A549 (cell line): ENCODE measurements at regions not wholly inside any gene's neighbourhood (a gene's known extent, or its start where the extent isn't known, plus 50 kb on each side); places are given as distances from the start of the nearest gene placed in this dataset.

Source experiments
- ATAC-seq, 2 experiments: fragments of 200-7000 bp in 1 of 2; fragments of >200 bp in 1 of 2; cut with Nextera tagmentation in 1 of 2; cut with Tn5 transposase in 1 of 2; 3 replicates each; pipeline versions ENCODE4 v1.8.0 to v1.9.1; 2018 to 2020; ENCODE audit warnings: mild to moderate bottlenecking in 1 of 2, moderate library complexity in 1 of 2
- CTCF ChIA-PET: fragments of 300-600 bp; sonication (Branson Sonifier 250); formaldehyde crosslinking; extraction: SDS; loops from one replicate; lab custom pipeline; 2021; ENCODE audit warnings: antibody characterized with exemption, inconsistent platforms; lab: Yijun Ruan, JAX
- POLR2A ChIA-PET: fragments of 350-600 bp; formaldehyde crosslinking; extraction: SDS; loops from one replicate; lab custom pipeline; 2021; ENCODE audit warnings: antibody characterized with exemption, inconsistent platforms; lab: Yijun Ruan, JAX
- DNase-seq, 2 experiments: peaks; one replicate each; pipeline versions ENCODE4 v3.0.0 to v3.0.0-alpha.2; 2011 to 2016; ENCODE audit warnings: low read depth in 1 of 2, low spot score in 1 of 2
- FAIRE-seq: peaks from 2 replicates; lab custom pipeline; 2011; peaks lifted over from hg19 to GRCh38; lab: Jason Lieb, UNC
- H3K27ac ChIP-seq, 2 experiments: fragments of >200 bp; sonication (Bioruptor Twin); formaldehyde crosslinking; 3 replicates each; pipeline ENCODE4 v1.5.1; 2016 to 2017
- H3K4me1 ChIP-seq: fragments of >200 bp; sonication (Bioruptor Twin); formaldehyde crosslinking; 3 replicates; pipeline ENCODE4 v1.6.1; 2016
- H3K4me2 ChIP-seq: fragments of >200 bp; sonication (Bioruptor Twin); formaldehyde crosslinking; 3 replicates; pipeline ENCODE4 v1.6.1; 2016
- H3K4me3 ChIP-seq: fragments of >200 bp; sonication (Bioruptor Twin); formaldehyde crosslinking; 3 replicates; pipeline ENCODE4 v1.5.1; 2016
- H3K9me3 ChIP-seq: fragments of >200 bp; sonication (Bioruptor Twin); formaldehyde crosslinking; 3 replicates; pipeline ENCODE4 v1.6.1; 2016
- CBX2 ChIP-seq: fragments of 200-600 bp; sonication (generic); IDR thresholded peaks from 2 replicates; pipeline ENCODE4 v1.6.1; 2016; ENCODE audit warnings: low read depth, mild to moderate bottlenecking, borderline replicate concordance
- FOXS1 ChIP-seq: fragments of 250-450 bp; sonication (Bioruptor Pico); IDR thresholded peaks from 2 replicates; pipeline ENCODE4 v1.5.0; 2020; ENCODE audit warnings: mild to moderate bottlenecking, moderate library complexity
- GATA3 ChIP-seq: IDR thresholded peaks from 2 replicates; pipeline ENCODE4 v1.6.1; 2012; ENCODE audit warnings: borderline replicate concordance
- HDAC2 ChIP-seq: fragments of 200-600 bp; sonication (generic); IDR thresholded peaks from 2 replicates; pipeline ENCODE4 v1.6.1; 2016
- HEYL ChIP-seq: fragments of 250-450 bp; sonication (Bioruptor Pico); IDR thresholded peaks from 2 replicates; pipeline ENCODE4 v1.8.0; 2021; ENCODE audit warnings: mild to moderate bottlenecking, moderate library complexity
- HOXA7 ChIP-seq: fragments of 250-450 bp; sonication (Bioruptor Pico); IDR thresholded peaks from 2 replicates; pipeline ENCODE4 v1.5.0; 2020; ENCODE audit warnings: mild to moderate bottlenecking, moderate library complexity
- JUN ChIP-seq, 2 experiments: fragments of >200 bp; sonication (Bioruptor Twin); formaldehyde crosslinking; IDR thresholded peaks; 2 replicates in 1 of 2; 3 replicates in 1 of 2; pipeline ENCODE4 v1.6.1; 2016 to 2017
- MAFK ChIP-seq: fragments of 450-650 bp; IDR thresholded peaks from 2 replicates; pipeline ENCODE4 v1.6.1; 2014; ENCODE audit not compliant: partially characterized antibody
- NR3C1 ChIP-seq: fragments of >200 bp; sonication (Bioruptor Twin); formaldehyde crosslinking; IDR thresholded peaks from 3 replicates; pipeline ENCODE4 v1.6.1; 2017
- PHF8 ChIP-seq: fragments of 200-600 bp; sonication (generic); IDR thresholded peaks from 2 replicates; pipeline ENCODE4 v1.6.1; 2016; ENCODE audit warnings: low read depth, mild to moderate bottlenecking, antibody characterized with exemption, moderate library complexity, borderline replicate concordance
- RARB ChIP-seq: fragments of 250-450 bp; sonication (Bioruptor Pico); IDR thresholded peaks from 2 replicates; pipeline ENCODE4 v1.8.0; 2021; ENCODE audit warnings: mild to moderate bottlenecking, moderate library complexity
- RCOR1 ChIP-seq: fragments of 150-350 bp; IDR thresholded peaks from 2 replicates; pipeline ENCODE4 v1.6.1; 2014; ENCODE audit warnings: antibody characterized with exemption, low read length, low read depth
- TFCP2L1 ChIP-seq: fragments of 250-450 bp; sonication (Bioruptor Pico); IDR thresholded peaks from 2 replicates; pipeline ENCODE4 v1.5.0; 2021; ENCODE audit warnings: mild to moderate bottlenecking
- ZFP36 ChIP-seq: fragments of 450-650 bp; IDR thresholded peaks from 2 replicates; pipeline ENCODE4 v1.6.1; 2014; ENCODE audit warnings: borderline replicate concordance; ENCODE audit not compliant: partially characterized antibody
- ZSCAN20 ChIP-seq: fragments of 250-450 bp; sonication (Bioruptor Pico); IDR thresholded peaks from 2 replicates; pipeline ENCODE4 v1.8.0; 2022; ENCODE audit warnings: mild to moderate bottlenecking, moderate library complexity
- whole genome bisulfite sequencing: methylation state at CpG from one replicate; pipeline ENCODE4 v1.1.6; 2017; ENCODE audit errors: missing lambda C conversion rate; 5-methylcytosine and 5-hydroxymethylcytosine counted together
- TF ChIP-seq, protein P1 (sequence below): fragments of 450-650 bp; IDR thresholded peaks from 2 replicates; pipeline ENCODE4 v1.6.1; 2014; ENCODE audit warnings: antibody characterized with exemption
- TF ChIP-seq, protein P2 (sequence below): IDR thresholded peaks from 2 replicates; pipeline ENCODE4 v1.6.1; 2012; ENCODE audit warnings: low read depth, borderline replicate concordance
- TF ChIP-seq, protein P3 (sequence below): IDR thresholded peaks from 2 replicates; pipeline ENCODE4 v1.6.1; 2012
- TF ChIP-seq, protein P4 (sequence below): fragments of 250-450 bp; sonication (Bioruptor Pico); IDR thresholded peaks from 2 replicates; pipeline ENCODE4 v1.5.0; 2020; ENCODE audit warnings: low read depth, mild to moderate bottlenecking, moderate library complexity

DNA sequence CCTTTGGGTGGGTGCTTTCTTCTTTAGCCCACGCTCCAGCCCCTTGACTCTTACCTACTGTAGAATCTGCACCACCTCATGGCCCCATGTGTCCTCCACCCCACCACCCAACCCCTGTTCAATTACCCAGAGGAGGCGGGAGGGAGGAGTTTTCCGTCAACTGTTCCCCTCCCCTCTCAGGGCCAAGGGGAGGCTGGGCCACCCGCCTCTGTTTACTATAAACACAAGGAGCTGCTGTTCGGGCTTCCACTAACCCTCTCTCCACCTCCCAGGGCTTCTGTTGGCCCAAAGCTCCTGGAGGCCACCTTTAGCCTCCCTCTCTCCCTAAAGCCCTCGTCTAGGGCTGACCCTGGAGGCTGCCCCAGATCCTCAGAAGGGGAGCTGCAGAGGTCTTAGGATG is 59.2 kb downstream of the FOXI1 start (continued):
- TF ChIP-seq HOXA7 (CRISPR knock-in tag): no peak
- TF ChIP-seq, all 56 proteins: peak for 0

DNA sequence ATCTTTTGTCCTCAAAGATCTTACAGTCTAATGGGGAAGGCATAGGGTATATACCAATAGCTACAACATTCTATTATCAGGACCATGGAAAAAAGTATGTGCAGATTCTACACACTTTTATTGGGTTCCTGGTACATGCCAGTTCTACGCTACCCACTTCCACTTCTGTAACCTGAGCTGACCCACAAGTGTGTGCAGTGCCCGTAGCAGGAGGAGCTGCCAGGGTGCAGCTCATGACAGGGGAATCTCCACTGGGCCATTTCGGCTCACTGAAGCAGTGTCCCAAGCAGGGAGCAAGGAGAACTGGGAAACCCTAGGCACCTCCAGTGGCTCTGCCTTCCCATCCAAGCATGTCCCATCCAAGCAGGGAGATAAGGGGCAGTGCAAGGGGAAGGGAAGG is 60.4 kb downstream of the FOXI1 start:
- ATAC-seq (no peak), FAIRE-seq (no peak), DNase-seq (no peak)
- TF ChIP-seq ZFP36 (no peak), ZSCAN20 (CRISPR knock-in tag) (no peak)
- TF ChIP-seq, protein P1, sequence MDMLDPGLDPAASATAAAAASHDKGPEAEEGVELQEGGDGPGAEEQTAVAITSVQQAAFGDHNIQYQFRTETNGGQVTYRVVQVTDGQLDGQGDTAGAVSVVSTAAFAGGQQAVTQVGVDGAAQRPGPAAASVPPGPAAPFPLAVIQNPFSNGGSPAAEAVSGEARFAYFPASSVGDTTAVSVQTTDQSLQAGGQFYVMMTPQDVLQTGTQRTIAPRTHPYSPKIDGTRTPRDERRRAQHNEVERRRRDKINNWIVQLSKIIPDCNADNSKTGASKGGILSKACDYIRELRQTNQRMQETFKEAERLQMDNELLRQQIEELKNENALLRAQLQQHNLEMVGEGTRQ: no peak
- ChIA-PET POLR2A (no interaction called here), CTCF (interaction anchor here (0.6 to 5.0 kb wide), 4 partner anchors 12 to 60 kb away, joined by 3 to 32 read pairs (median 4); no protein-coding TSS in a partner anchor)
- Histone ChIP-seq H3K9me3 (no peaks in the 10 kb centered on the region), H3K27ac (no peak overlapping the region), H3K4me1 (no peaks in the 10 kb centered on the region), H3K4me3 (no peak overlapping the region), H3K4me2 (no peak overlapping the region)
- 90% methylated on average over 3 of the region's 3 CpGs for WGBS

DNA sequence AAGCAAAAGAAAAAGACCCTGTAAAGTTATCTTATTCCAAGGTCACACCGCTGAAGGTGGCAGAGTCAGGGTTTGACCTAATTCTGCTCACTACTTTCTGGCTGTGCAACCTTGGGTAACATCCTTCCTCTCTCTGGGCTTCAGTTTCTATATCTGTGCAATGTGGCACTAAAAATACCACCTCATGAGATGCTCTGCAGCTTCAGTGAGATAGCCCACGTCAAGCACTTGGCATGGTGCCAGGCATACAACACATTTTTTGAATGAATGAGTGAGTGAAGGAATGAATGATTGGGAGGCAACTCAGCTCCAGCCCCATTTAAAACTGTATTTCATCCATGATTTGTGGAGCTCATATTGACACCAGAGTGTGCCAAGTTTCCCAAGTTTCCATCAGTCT is 62.3 kb downstream of the FOXI1 start:
- H3K4me1 ChIP-seq: peaks cover 4% of the 10 kb centered on the region

DNA sequence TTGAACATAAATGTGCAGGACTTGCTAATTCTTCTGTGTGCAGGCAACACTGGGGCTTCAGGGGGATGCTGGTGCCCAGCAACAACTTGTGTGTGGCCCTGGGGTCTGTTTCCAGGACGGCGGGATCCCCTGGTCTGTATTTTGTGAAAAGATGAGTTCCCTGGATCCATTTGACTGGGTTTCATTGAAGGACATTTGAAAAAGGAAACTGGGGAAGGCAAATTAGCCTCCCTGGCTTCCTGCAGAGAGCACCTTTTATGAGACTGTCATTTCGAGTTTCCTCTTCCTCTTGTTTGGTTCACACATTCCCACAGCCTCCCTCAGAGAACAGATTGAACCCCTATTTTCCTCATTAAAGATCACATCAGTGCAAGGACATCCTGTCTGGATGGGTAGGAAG is 63.1 kb downstream of the FOXI1 start:
- Histone ChIP-seq H3K9me3 (no peaks in the 10 kb centered on the region), H3K4me1 (peaks cover 12% of the 10 kb centered on the region), H3K27ac (no peak overlapping the region), H3K4me3 (no peak overlapping the region), H3K4me2 (no peak overlapping the region)
- POLR2A ChIA-PET: no interaction called here
- FAIRE-seq (no peak), ATAC-seq (no peak), DNase-seq (no peak)
- CTCF ChIA-PET: interaction anchor here (2.6 to 5.0 kb wide), 2 partner anchors 15 to 68 kb away, joined by 11 to 32 read pairs; no protein-coding TSS in a partner anchor
- TF ChIP-seq RCOR1 (no peak), CBX2 (no peak), ZSCAN20 (CRISPR knock-in tag) (no peak), JUN (IDR thresholded peaks at IDR 0.05) (no peak), GATA3 (no peak), HOXA7 (CRISPR knock-in tag) (no peak), HDAC2 (no peak), NR3C1 (no peak), HEYL (no peak), FOXS1 (CRISPR knock-in tag) (no peak)
- TF ChIP-seq, protein P2, sequence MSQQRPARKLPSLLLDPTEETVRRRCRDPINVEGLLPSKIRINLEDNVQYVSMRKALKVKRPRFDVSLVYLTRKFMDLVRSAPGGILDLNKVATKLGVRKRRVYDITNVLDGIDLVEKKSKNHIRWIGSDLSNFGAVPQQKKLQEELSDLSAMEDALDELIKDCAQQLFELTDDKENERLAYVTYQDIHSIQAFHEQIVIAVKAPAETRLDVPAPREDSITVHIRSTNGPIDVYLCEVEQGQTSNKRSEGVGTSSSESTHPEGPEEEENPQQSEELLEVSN: no peak
- WGBS: 83% methylated on average over 3 of the region's 3 CpGs

More for the DNA sequence above, 62.3 kb downstream of the FOXI1 start:
- no peak for ATAC-seq
- no peak for FAIRE-seq
- Histone ChIP-seq H3K4me2 (no peak overlapping the region), H3K27ac (no peak overlapping the region)
- CTCF ChIA-PET: interaction anchor here (0.9 to 5.0 kb wide), 3 partner anchors 11 to 67 kb away, joined by 3 to 32 read pairs (median 11); no protein-coding TSS in a partner anchor
- DNase-seq: no peak
- TF ChIP-seq PHF8: no peak
- no peak for TF ChIP-seq ZSCAN20 (CRISPR knock-in tag)
- TF ChIP-seq, protein P3, sequence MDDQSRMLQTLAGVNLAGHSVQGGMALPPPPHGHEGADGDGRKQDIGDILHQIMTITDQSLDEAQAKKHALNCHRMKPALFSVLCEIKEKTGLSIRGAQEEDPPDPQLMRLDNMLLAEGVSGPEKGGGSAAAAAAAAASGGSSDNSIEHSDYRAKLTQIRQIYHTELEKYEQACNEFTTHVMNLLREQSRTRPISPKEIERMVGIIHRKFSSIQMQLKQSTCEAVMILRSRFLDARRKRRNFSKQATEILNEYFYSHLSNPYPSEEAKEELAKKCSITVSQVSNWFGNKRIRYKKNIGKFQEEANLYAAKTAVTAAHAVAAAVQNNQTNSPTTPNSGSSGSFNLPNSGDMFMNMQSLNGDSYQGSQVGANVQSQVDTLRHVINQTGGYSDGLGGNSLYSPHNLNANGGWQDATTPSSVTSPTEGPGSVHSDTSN: no peak
- TF ChIP-seq RARB (CRISPR knock-in tag): no peak
- TF ChIP-seq, protein P4, sequence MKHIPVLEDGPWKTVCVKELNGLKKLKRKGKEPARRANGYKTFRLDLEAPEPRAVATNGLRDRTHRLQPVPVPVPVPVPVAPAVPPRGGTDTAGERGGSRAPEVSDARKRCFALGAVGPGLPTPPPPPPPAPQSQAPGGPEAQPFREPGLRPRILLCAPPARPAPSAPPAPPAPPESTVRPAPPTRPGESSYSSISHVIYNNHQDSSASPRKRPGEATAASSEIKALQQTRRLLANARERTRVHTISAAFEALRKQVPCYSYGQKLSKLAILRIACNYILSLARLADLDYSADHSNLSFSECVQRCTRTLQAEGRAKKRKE (CRISPR knock-in tag): no peak
- TF ChIP-seq TFCP2L1 (CRISPR knock-in tag): no peak
- no peak for TF ChIP-seq MAFK
- no peak for TF ChIP-seq HDAC2
- TF ChIP-seq, all 56 proteins: peak for 0
- POLR2A ChIA-PET: no interaction called here
- Histone ChIP-seq H3K4me3 (no peak overlapping the region), H3K9me3 (no peaks in the 10 kb centered on the region)
- 85% methylated on average over 2 of the region's 2 CpGs for WGBS
